ENCODE measurements at regions not wholly inside any gene's neighbourhood (a gene's known extent, or its start where the extent isn't known, plus 50 kb on each side); places are given as distances from the start of the nearest gene placed in this dataset.

- TF ChIP-seq, protein P1, sequence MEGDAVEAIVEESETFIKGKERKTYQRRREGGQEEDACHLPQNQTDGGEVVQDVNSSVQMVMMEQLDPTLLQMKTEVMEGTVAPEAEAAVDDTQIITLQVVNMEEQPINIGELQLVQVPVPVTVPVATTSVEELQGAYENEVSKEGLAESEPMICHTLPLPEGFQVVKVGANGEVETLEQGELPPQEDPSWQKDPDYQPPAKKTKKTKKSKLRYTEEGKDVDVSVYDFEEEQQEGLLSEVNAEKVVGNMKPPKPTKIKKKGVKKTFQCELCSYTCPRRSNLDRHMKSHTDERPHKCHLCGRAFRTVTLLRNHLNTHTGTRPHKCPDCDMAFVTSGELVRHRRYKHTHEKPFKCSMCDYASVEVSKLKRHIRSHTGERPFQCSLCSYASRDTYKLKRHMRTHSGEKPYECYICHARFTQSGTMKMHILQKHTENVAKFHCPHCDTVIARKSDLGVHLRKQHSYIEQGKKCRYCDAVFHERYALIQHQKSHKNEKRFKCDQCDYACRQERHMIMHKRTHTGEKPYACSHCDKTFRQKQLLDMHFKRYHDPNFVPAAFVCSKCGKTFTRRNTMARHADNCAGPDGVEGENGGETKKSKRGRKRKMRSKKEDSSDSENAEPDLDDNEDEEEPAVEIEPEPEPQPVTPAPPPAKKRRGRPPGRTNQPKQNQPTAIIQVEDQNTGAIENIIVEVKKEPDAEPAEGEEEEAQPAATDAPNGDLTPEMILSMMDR (optimal IDR thresholded peaks at IDR 0.05 in 1 of 3, IDR thresholded peaks at IDR 0.05 in 1 of 3, conservative IDR thresholded peaks at IDR 0.05 in 1 of 3; ENCODE audit: extremely low read depth in 1 of 3, insufficient read depth in 2 of 3, low read length in 3 of 3): peak; percentile 12 to 46 (median 42)
- TF ChIP-seq EZH2 (IDR thresholded peaks at IDR 0.05; ENCODE audit: low read length): no peak
- Histone ChIP-seq H3K9me1 (ENCODE audit: control insufficient read depth, extremely low read depth, insufficient read depth, low read length) (no peaks in the 10 kb centered on the region), H3K4me2 (ENCODE audit: control insufficient read depth, extremely low read depth, insufficient read depth, low read depth, low read length) (no peak overlapping the region), H3K9ac (ENCODE audit: control insufficient read depth, extremely low read depth, insufficient read depth, low read length) (no peak overlapping the region), H3K4me1 (ENCODE audit: control insufficient read depth, extremely low read depth, insufficient read depth, low read length) (no peaks in the 10 kb centered on the region), H4K20me1 (ENCODE audit: control insufficient read depth, extremely low read depth, insufficient read depth, low read length) (no peaks in the 10 kb centered on the region), H3K79me2 (ENCODE audit: control insufficient read depth, insufficient read depth, low read length) (no peaks in the 10 kb centered on the region), H3K36me3 (ENCODE audit: control insufficient read depth in 2 of 2, extremely low read depth in 1 of 2, insufficient read depth in 2 of 2, low read length in 2 of 2) (no peaks in the 10 kb centered on the region), H3K27me3 (ENCODE audit: control insufficient read depth, extremely low read depth, insufficient read depth, low read length) (no peaks in the 10 kb centered on the region), H2AFZ (ENCODE audit: control insufficient read depth, low read length) (no peak overlapping the region), H3K9me3 (ENCODE audit: control insufficient read depth, low read depth, low read length) (no peaks in the 10 kb centered on the region), H3K4me3 (ENCODE audit: control insufficient read depth in 2 of 3, extremely low read depth in 1 of 3, insufficient read depth in 2 of 3, low read depth in 1 of 3, low read length in 3 of 3) (no peak overlapping the region), H3K27ac (ENCODE audit: control insufficient read depth, insufficient read depth, low read length) (no peak overlapping the region)
- FAIRE-seq: no peak
- dilution Hi-C loops (cut with MboI; ENCODE audit: extremely low pct_ligation_motif_present, low sequenced_read_pairs): no loop called here
- DNase-seq (ENCODE audit: low read depth, low spot score): no peak
Observed at GRCh38 chr17:12342609-12343435, 322.1 kb downstream of the MAP2K4 start.

DNA sequence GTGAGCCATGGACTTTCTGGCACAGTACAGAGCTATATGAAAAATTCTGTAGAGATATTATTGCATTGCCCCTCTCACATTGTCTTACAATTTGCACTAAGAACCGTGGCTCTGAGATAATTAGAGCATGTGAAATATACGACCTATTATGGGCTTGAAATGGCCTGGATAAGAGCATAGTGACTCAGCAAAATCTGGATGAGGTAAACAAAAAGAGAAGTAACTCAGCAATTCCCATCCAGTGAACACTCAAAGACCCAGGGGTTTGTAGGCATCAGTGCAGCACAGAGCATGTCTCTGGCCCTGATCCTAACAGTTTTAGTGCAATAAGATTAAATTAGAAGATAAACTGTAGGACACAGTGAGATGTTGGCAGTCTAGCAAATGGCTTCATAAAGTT is 317.2 kb upstream of the MYOCD start:
- no peak overlapping the region for H2AFZ ChIP-seq (ENCODE audit: control insufficient read depth, low read length)
- FAIRE-seq (no peak), DNase-seq (ENCODE audit: low read depth, low spot score) (no peak)
- no peaks in the 10 kb centered on the region for H3K9me1 ChIP-seq (ENCODE audit: control insufficient read depth, extremely low read depth, insufficient read depth, low read length)
- no peaks in the 10 kb centered on the region for H3K79me2 ChIP-seq (ENCODE audit: control insufficient read depth, insufficient read depth, low read length)
- H3K4me3 ChIP-seq (ENCODE audit: control insufficient read depth in 2 of 3, extremely low read depth in 1 of 3, insufficient read depth in 2 of 3, low read depth in 1 of 3, low read length in 3 of 3): no peak overlapping the region
- TF ChIP-seq, protein P1 (optimal IDR thresholded peaks at IDR 0.05 in 1 of 3, IDR thresholded peaks at IDR 0.05 in 1 of 3, conservative IDR thresholded peaks at IDR 0.05 in 1 of 3; ENCODE audit: extremely low read depth in 1 of 3, insufficient read depth in 2 of 3, low read length in 3 of 3): no peak
- TF ChIP-seq EZH2 (IDR thresholded peaks at IDR 0.05; ENCODE audit: low read length): no peak
- H3K4me2 ChIP-seq (ENCODE audit: control insufficient read depth, extremely low read depth, insufficient read depth, low read depth, low read length): no peak overlapping the region
- H3K9ac ChIP-seq (ENCODE audit: control insufficient read depth, extremely low read depth, insufficient read depth, low read length): no peak overlapping the region
- no peaks in the 10 kb centered on the region for H3K9me3 ChIP-seq (ENCODE audit: control insufficient read depth, low read depth, low read length)
- no peaks in the 10 kb centered on the region for H3K4me1 ChIP-seq (ENCODE audit: control insufficient read depth, extremely low read depth, insufficient read depth, low read length)
- no peaks in the 10 kb centered on the region for H3K36me3 ChIP-seq (ENCODE audit: control insufficient read depth in 2 of 2, extremely low read depth in 1 of 2, insufficient read depth in 2 of 2, low read length in 2 of 2)
- dilution Hi-C loops (cut with MboI; ENCODE audit: extremely low pct_ligation_motif_present, low sequenced_read_pairs): no loop called here
- H3K27ac ChIP-seq (ENCODE audit: control insufficient read depth, insufficient read depth, low read length): no peak overlapping the region
- no peaks in the 10 kb centered on the region for H4K20me1 ChIP-seq (ENCODE audit: control insufficient read depth, extremely low read depth, insufficient read depth, low read length)
- H3K27me3 ChIP-seq (ENCODE audit: control insufficient read depth, extremely low read depth, insufficient read depth, low read length): no peaks in the 10 kb centered on the region
